ENCODE measurements at regions not wholly inside any gene's neighbourhood (a gene's known extent, or its start where the extent isn't known, plus 50 kb on each side); places are given as distances from the start of the nearest gene placed in this dataset.

GRCh38 chr7:149355390-149356048, 93.5 kb downstream of the ZNF783 start:
- 43 to 53% methylated on average over 5 of the region's 5 CpGs for WGBS, 2 donors
- DNase-seq: no peak
- no peak for ATAC-seq
- intact Hi-C loops (cut with DNase I): loop anchor here in 1 of 10 donors (10.0 kb wide), 1 partner anchor 59 kb away; no protein-coding TSS in a partner anchor
- H3K9me3 ChIP-seq: peaks cover 0 to 15% (median 0%) of the 10 kb centered on the region in 11 donors
- H3K27ac ChIP-seq: no peak overlapping the region
- no peak for TF ChIP-seq CTCF (IDR thresholded peaks at IDR 0.05)
- no peaks in the 10 kb centered on the region for H3K27me3 ChIP-seq
- no peak overlapping the region for H3K4me3 ChIP-seq
- H3K36me3 ChIP-seq: no peaks in the 10 kb centered on the region
- H3K4me1 ChIP-seq: no peaks in the 10 kb centered on the region

- Histone ChIP-seq H3K9me3 (peaks cover 0 to 48% (median 3%) of the 10 kb centered on the region in 11 donors), H3K4me3 (no peak overlapping the region), H3K27ac (no peak overlapping the region), H3K36me3 (no peaks in the 10 kb centered on the region), H3K27me3 (no peaks in the 10 kb centered on the region), H3K4me1 (no peaks in the 10 kb centered on the region)
- DNase-seq: no peak
- no peak for TF ChIP-seq CTCF (IDR thresholded peaks at IDR 0.05)
- intact Hi-C loops (cut with DNase I): no loop called here
- WGBS, 2 donors: 9 to 28% methylated on average over 1 of the region's 1 CpG
- no peak for ATAC-seq
Measured at GRCh38 chr7:149362696-149363095, 98.2 kb downstream of the ZNF777 start.

GRCh38 chr7:149367418-149368180, 93.3 kb downstream of the ZNF777 start:
- Histone ChIP-seq H3K27me3 (no peaks in the 10 kb centered on the region), H3K27ac (no peak overlapping the region), H3K4me1 (no peaks in the 10 kb centered on the region), H3K9me3 (peaks cover 0 to 18% (median 0%) of the 10 kb centered on the region in 11 donors), H3K4me3 (no peak overlapping the region), H3K36me3 (no peaks in the 10 kb centered on the region)
- ATAC-seq (no peak), DNase-seq (no peak)
- TF ChIP-seq CTCF (IDR thresholded peaks at IDR 0.05): no peak
- WGBS, 2 donors: 87 to 94% methylated on average over 2 of the region's 2 CpGs
- intact Hi-C loops (cut with DNase I): no loop called here

GRCh38 chr7:149369497-149369896, 91.4 kb downstream of the ZNF777 start:
- intact Hi-C loops (cut with DNase I): no loop called here
- ATAC-seq: no peak
- Histone ChIP-seq H3K4me3 (no peak overlapping the region), H3K4me1 (no peaks in the 10 kb centered on the region), H3K36me3 (no peaks in the 10 kb centered on the region), H3K27me3 (no peaks in the 10 kb centered on the region), H3K9me3 (peaks cover 0 to 21% (median 0%) of the 10 kb centered on the region in 11 donors), H3K27ac (no peak overlapping the region)
- TF ChIP-seq CTCF (IDR thresholded peaks at IDR 0.05): no peak
- DNase-seq: no peak
